GM19372 (cell line): ENCODE measurements at regions not wholly inside any gene's neighbourhood (a gene's known extent, or its start where the extent isn't known, plus 50 kb on each side); places are given as distances from the start of the nearest gene placed in this dataset.
"Not testable (repeated sequence)": the region's sequence is repeated elsewhere in the genome, so short reads cannot be mapped to it uniquely, and the experiment has no call there.

Source experiments
- ATAC-seq: cut with Tn5 transposase; IDR thresholded peaks from one replicate; pipeline ENCODE4 v1.9.1; 2021; ENCODE audit warnings: mild to moderate bottlenecking, low read depth, moderate library complexity; ENCODE audit not compliant: unreplicated experiment

DNA sequence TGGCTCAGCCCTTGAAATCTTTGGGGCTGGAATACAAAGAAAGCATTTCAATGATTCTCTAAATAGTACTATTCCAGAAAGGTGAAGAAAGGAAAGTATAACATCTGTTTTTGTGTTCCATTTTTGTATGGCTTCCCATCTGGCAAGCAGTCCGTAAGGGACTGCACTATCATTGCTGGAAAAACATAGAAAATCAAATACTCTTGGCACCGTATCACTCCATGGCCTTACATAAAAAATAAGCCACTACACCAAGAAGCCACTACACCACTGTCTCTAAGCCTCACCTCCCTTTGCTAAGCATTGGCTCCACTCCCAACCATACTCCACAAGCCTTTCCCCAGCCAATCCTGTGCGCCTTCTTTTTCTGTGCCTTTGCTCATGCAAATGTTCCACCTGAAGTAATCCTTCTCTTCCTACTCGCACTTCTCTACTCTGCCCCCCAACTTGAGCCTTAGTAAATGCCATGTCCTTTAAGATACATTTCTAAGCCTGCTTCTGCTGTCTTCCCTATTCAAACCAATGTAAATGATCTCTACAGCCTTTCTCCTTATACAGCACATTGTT lies 454.6 kb upstream of the TUSC1 start:
- no peak for ATAC-seq

DNA sequence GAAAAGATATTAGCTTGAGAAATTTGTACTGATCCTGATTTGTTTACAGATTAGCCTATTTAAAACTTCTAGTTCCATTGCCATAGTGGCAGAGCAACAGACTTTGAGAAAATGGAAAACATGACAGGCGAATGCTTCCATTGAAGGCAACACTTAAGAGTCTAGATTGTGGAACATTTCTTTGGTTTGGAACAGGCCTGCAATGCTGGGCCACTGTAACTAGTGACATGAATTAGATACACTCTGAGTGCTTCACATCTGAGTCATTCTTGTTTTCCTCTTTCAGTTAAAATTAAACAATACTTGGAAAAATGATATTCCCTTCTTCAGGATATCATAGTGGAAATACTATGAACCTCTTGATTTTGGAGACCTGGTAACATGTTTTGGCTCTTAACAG lies 453.6 kb upstream of the TUSC1 start:
- ATAC-seq, result no peak

DNA sequence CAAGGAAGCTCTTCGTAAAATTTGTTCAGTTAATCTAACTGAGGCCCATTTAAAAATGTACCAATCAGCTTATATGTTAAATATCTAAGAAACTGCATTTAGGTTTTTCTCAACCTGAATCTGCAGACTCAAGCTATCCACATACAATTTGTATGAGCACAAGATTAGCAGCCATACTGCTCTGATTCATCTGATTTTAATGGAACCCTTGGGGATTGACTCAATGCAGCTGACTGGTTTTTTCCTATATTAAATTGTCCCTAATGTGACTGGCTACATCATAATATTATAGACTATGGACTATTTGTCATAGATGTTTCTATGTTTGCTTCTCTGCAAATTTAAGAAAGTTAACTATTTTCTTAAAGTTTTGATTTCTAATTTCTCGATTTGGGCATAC lies 451.0 kb upstream of the TUSC1 start:
- no peak for ATAC-seq

DNA sequence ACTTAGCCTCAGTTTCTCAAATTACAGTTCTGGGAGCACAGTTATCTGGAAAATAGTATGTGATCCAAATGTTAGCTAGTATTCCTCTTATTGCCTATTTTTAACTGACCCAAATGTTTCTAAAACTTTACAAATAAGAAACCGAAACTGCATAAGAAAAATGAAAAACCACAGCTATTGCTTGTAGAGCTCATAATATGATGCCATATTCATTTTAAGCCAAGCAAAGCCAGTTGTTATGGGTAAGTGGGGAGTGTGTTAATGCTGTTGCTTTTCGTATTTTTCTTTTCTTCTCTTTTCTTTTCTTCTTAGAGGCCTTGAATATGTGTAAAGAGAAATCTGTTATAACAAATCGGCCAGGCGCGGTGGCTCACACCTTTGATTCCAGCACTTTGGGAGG lies 447.4 kb upstream of the TUSC1 start:
- no peak for ATAC-seq

DNA sequence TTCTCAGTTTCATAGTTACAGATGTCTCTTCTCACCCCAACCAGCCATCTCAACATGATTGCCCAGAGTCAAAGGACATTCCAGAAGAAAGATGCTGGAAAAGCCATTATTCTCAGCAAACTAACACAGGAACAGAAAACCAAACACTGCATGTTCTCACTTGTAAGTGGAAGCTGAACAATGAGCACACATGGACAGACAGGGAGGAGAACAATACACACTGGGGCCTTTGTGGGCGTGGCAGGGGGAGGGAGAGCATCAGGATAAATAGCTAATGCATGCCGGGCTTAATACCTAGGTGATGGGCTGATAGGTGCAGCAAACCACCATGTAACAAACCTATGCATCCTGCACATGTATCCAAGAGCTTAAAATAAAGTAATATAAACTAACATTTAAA lies 437.8 kb upstream of the TUSC1 start:
- not testable (repeated sequence) for ATAC-seq

DNA sequence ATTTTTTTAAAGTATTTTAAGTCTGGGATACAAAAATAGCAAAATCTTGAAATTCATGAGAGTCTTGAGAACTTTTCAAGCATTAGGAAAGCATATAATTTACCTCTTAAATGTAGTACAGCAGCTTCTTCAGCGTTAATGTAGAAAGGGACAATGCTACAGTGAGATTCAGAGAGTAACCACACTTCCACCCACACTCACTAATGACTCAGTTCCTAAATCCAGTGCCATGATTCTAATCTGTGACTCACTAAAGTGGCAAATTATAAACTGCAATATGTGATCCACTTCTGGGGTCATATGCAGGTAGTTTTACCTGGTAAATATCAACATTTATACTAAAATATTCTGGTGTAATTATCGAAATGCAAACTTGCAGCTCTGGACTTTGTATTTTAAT lies 434.5 kb upstream of the TUSC1 start:
- ATAC-seq, result no peak

DNA sequence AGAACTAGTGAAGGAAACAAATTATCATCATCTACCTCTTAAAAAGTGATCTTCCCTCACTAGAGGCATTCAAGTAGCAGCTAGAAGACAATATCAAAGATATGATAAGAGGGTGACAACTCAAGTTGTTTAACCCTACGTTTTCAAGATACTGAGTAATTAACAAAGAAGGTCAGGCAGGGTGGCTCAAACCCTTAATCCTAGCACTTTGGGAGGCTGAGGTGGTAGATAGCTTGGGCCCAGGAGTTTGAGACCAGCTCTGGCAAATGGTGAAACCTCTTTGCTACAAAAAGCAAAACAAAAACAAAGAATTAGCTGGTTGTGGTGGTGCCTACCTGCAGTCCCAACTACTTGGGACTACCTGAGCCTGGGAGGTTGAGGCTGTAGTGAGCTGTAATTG lies 408.2 kb upstream of the TUSC1 start:
- ATAC-seq, result no peak

DNA sequence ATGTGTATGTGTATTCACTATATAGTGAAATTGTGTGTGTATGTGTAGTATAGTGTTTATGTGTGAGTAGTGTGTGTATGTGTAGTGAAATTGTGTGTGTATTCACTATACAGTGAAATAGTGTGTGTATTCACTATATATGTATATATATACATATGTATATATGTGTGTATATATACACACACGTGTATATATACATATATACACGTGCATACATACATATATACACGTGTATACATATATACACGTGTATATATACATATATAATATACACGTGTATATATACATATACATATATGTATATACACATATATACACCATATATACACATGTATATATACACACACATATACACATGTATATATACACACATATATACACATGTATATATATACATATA lies 403.6 kb upstream of the TUSC1 start:
- no peak for ATAC-seq

DNA sequence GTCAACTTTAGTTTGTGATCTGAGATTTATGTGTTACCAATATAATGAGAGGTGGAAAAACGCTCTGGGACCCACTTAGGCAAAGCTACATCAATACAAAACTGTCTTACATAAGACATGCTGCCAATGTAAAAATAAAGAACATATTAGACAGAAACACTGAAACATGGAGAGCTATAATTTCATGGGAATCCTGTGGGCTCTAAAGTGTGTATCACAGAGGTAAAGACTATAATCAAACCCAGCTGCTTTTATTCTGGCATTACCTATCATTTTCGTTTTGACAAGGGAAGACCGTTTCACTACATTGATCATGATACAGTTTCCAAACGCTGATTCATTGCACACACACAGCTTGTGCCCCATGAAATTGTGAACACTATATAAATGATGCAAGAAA lies 400.5 kb upstream of the TUSC1 start:
- no peak for ATAC-seq

DNA sequence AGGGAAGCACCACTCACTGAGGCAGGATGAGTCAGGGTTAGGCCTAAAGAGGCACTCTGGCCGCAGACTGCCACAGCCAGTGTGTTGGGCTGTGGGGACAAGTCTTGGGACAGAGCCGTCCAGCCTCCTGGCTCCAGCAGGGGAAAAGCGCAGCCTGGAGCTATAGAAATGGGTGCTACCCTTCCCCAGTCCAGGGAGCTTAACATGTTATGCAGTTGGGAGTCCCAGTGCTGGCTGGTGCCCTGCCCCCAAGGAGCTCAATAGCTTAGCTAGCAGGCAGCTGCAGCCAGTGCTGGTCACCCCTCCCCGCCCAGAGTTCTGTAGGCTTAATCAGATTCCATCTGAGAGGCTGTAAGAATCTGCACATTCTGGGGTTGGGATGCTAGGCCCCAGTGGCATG lies 399.6 kb upstream of the TUSC1 start:
- no peak for ATAC-seq

DNA sequence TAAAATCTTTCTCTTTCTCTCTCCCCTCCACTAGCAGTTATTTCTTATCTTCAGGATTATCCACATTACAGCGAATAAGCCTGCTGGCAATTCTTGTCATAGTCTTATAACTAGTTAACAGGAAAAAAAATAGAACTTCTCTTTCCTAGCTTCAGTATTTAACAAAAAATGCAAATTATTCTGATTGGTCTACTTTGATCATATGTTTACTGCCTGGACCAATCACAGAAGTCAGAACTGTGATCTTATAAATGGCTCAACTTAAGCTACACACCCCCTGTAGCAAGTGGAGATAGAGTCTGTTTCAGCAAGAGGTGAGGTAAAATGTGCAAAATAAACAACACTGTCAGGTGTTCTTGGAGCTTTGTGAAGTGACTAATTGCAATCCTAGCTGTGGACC lies 389.4 kb upstream of the TUSC1 start:
- no peak for ATAC-seq

DNA sequence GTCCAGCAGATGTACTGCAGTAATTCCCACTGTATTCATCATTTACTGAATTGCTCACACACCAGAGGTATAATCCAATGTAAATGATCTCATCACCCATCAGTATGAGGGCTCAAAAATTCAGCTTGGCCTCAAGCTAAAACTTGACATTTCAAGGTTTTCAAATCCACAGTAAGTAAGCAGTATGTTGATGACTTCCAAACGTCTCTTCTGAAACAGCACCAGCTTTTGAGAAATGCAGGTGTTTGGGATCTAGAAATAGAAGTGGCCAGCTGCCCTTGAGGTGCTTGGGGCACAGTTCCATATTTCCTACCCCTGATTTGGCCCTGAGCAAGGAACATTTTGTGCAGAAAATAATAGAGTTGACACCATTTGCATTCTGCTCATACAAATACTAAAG lies 388.0 kb upstream of the TUSC1 start:
- no peak for ATAC-seq

DNA sequence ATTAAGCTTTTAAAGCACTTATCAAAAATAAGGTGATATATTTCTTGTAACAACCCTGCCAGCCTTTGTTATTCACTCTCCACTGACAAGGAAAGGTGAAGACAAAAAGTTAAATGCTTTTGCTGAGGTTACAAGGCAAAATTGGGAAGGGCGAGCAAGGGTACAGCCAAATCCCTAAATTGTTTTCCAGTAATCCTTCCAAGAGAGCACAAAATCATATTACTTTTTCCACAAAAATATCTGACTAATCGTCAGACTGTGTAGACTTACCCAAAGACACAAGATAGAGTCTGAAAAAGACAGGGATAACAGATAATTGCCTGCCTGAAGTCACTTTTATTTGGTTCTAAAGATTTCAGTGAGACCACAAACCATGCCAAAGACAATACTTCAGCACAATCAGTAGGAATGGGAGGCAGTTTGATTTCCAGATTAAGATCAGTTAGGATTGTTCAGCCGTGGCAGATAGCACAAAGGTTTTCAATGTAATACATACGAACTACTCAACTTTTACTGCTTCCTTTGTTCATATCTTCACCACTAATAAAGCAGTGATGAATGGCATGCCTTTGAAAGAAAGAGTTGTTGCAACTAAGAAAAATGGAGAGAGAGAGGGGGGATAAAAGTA lies 383.8 kb upstream of the TUSC1 start:
- ATAC-seq, result no peak

DNA sequence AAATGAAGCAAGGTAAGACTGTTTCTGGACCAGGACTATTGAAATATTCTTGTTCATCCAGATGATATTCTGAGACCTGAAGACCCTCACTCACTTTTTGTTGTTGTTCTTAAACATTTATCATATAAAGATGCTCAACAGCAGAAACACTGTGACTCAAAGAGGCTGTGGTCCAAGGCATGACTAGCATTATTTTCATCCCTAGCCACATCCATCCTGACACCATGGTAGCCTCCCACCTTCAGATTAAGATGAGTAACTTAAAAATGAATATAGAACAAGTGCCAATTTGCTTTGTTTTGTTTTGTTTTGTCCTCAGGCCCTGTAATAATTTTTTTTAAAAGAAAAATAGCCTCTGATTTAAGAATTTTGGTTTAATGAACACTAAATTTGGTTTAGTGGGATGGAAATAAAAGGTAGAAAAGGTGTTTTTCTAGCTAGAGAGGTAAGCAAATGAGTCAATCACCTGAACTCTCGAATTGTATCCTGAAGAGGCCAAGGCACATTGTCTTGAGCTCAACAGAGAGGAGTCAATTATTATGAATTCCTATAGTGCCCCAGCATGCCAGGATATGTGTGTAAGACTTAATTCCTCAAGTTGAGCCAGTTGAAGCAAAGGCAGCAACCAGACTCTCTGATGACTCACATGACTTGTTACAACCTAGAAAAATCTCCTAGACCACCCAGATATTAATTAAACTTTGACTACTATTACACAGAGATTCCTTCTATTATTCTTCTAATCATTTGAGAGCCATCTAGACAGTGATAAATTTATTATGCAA lies 380.1 kb upstream of the TUSC1 start:
- no peak for ATAC-seq

DNA sequence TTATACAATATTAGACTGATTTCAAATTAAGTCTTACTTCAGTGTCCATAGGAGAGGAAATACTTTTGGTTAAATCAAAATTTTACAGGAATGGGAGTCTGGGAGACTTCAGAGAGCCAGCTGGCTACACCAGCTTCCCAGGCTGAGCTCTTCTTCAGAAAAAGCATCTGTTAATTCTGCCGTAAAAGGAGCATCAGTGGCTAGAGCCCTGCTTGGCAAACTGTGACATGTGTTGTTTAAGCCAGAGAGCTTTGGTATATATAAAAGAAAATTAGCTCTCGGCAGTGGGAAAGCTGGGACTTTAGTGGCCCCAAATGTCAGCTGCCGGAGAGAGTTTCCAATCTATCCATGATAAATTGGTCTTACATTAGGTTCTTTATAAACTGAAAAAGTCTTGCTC lies 378.8 kb upstream of the TUSC1 start:
- ATAC-seq, result no peak

DNA sequence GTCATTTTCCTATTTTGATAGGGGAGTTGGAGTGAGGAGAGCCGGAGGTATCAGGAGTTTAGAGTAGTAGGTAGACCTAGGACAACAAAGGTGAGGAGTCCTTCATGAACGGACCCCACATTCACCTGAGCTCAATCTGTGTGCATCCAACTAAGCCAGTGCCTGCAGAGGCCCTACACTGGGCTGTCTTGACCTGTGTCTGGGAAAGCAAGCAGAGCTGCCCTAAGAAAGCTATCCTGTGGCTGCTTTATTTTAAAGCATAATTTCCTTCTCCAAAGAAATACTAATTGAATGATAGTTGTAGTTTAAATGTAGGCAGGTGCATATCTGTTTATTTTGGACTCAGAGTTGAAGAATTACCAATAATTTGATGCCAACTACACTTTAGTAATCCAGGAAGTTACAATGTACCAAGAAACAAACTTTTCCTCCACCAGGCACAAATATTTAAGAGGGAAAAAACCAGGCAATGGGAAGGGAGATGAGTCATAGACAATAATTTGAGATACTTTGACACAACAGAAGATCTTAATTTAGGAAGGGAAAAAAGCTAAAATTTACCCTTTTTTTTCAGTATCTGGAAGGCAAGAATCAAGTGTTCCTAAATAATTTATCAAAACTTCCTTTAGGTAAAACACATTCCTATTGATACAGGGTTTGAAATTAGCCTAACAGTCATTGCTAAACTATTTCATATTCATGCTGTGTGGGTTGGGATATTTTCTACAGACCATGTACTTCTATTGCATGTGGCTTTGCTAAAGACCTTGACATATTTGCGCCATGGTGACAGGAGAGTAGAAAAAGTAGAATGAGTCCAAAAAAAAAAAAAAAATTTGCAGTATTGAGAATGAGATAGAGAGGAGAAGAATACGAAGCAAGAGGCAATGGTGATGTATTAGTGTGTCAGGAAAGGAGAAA lies 376.6 kb upstream of the TUSC1 start:
- no peak for ATAC-seq

DNA sequence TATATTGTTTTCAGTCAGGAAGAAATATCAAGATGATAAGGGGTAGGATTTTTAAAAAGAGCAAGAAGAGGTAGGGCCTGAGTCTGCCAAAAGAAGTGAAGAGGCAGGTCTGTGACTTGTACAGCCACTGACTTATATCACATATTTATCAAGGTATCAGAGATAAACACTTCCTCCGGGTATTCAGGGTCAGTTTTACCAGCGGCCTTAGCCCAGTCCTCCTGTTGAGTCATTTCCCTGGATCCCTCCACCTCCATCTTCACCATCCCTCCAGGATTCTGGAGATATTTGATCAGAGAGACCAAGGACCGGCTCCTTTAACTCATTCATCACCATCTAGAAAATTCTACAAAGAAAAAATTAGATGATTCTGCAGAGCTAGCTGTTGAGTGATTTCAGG lies 375.7 kb upstream of the TUSC1 start:
- no peak for ATAC-seq

DNA sequence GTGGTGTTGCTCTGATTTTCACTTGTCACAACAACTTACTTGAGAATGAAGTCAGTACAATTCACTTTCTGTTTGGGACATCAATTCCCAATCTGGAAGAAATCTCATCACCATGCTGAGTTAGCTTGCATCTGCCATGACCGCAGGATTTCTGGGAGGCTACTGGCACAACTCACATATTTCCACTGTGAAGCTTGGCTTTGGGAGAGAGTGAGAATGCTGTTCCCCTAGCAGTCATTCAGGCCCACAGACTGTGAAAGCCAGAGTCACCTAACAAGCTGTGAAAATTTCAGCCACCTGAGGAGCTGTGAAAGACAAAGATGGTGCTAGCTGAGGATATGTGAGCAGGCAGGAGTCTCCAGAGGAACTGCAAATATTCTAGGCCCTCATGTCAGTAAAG lies 365.2 kb upstream of the TUSC1 start:
- ATAC-seq, result no peak

DNA sequence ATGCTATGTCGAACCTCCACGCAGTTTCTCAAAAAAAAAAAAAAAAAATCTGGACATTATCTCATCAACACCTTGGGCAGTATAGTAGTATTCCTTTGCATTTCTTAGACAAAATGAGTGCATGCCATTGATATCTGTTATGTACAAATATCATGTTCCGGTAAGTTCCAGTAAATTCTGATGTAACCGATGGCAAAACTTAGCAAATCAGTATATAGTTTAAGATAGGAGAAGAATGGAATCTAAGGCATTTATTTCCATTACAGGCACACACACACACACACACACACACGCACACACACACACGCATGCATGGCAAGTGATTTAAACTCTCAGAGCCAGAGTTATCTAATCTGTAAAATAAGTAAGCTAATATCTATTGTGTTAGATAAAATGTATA lies 356.5 kb upstream of the TUSC1 start:
- no peak for ATAC-seq

DNA sequence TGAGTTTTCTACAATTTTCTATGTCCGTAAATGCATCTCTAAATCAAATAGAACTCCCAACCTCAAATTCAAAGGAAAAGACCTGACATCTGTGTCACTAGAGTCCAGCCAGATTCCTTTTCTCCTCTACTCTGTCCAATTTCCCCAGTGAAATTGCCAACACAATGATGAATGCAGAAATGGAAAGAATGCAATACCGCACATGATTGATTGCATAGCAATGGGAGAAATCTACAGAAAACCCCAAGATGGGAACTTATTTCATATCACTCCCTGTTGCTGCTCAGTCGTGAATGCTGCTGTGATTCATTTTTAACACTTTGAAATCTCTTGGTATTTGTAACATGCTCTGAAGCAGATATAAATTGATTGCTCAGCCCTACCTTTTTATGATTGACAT lies 355.1 kb upstream of the TUSC1 start:
- ATAC-seq, result no peak

DNA sequence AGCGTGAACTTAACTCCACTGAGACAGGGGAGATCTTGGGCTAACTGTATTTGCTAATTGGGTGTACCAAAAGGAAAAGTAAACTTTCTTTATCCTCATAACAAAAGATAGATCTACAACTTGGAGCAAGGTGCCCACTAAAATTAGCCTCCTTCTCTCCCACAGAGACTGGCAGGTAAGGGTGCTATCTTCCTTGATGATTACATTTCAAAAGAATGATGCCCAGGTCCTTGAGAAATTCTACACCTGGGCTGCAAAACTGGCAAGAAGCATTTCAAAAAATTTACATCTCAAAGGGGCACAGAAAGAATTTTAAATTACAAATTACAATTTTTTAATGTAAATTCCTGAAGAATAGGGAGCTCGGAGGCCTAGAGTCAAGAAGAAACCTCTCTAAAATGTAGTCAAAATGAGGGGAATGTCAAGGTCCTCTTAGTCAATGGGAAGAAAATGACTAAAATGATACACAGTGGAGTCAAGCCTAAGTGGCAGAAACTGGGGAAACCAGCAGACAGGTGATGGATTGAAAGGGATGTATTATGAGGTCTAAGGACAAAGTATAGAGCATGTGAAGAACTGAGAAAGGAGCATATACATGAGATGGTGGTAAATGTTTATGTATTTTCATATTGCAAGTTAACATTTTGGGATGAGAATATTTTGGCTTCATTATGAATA lies 348.3 kb upstream of the TUSC1 start:
- no peak for ATAC-seq
